SK-N-MC (cell line): ENCODE measurements at regions not wholly inside any gene's neighbourhood (a gene's known extent, or its start where the extent isn't known, plus 50 kb on each side); places are given as distances from the start of the nearest gene placed in this dataset.

Source experiments
- EZH2 ChIP-seq: fragments of 200-600 bp; sonication (generic); IDR thresholded peaks from one replicate; pipeline ENCODE4 v1.6.1; 2017; ENCODE audit warnings: antibody characterized with exemption
- POLR2AphosphoS5 ChIP-seq: IDR thresholded peaks from 2 replicates; pipeline ENCODE4 v1.6.1; 2012; ENCODE audit warnings: mild to moderate bottlenecking, low read depth, low read length, borderline replicate concordance

- no peak for TF ChIP-seq POLR2AphosphoS5
- TF ChIP-seq EZH2 = no peak
Observed at GRCh38 chr18:41753826-41754225, 201.2 kb upstream of the PIK3C3 start.
